SK-N-SH (cell line): ENCODE measurements at regions not wholly inside any gene's neighbourhood (a gene's known extent, or its start where the extent isn't known, plus 50 kb on each side); places are given as distances from the start of the nearest gene placed in this dataset.

Experiments used
- CTCF ChIA-PET: fragments of 300-600, 350-600 bp; formaldehyde crosslinking; extraction: SDS; loops from one replicate; lab custom pipeline; 2021; lab: Yijun Ruan, JAX
- POLR2A ChIA-PET: fragments of 350-600 bp; sonication (Branson Sonifier 250); formaldehyde crosslinking; extraction: SDS; loops from one replicate; lab custom pipeline; 2020; ENCODE audit warnings: antibody characterized with exemption, inconsistent platforms; lab: Yijun Ruan, JAX
- DNase-seq: peaks from one replicate; pipeline ENCODE4 v3.0.0; 2012
- H2AFZ ChIP-seq: fragments of 200-600 bp; sonication (generic); 2 replicates; pipeline ENCODE4 v1.8.1; 2016; ENCODE audit warnings: antibody characterized with exemption, mild to moderate bottlenecking, low read depth
- H3F3A ChIP-seq: fragments of 200-600 bp; sonication (generic); replicated peaks from 2 replicates; pipeline ENCODE3; 2016; ENCODE audit warnings: antibody characterized with exemption, mild to moderate bottlenecking; ENCODE audit not compliant: insufficient read depth
- H3K27ac ChIP-seq, 2 experiments: fragments of 200-500 bp in 1 of 2; fragments of 200-600 bp in 1 of 2; sonication (Bioruptor generic) in 1 of 2; sonication (generic), shearing (Covaris generic) in 1 of 2; 2 replicates each; pipeline versions ENCODE4 v1.5.1 to v1.6.1; 2014 to 2016; ENCODE audit warnings: low read depth in 2 of 2, inconsistent platforms in 1 of 2, low read length in 1 of 2, mild to moderate bottlenecking in 1 of 2, mixed read lengths in 1 of 2
- H3K27me3 ChIP-seq: fragments of 200-600 bp; sonication (generic), shearing (Covaris generic); 2 replicates; pipeline ENCODE4 v1.6.1; 2016; ENCODE audit warnings: mixed run types; ENCODE audit not compliant: insufficient read depth
- H3K36me3 ChIP-seq, 2 experiments: fragments of 200-500 bp in 1 of 2; fragments of 200-600 bp in 1 of 2; sonication (Bioruptor generic) in 1 of 2; sonication (generic) in 1 of 2; replicated peaks in 1 of 2; 2 replicates each; pipeline versions ENCODE3 to v1.5.1; 2014 to 2016; ENCODE audit warnings: low read length in 1 of 2, mild to moderate bottlenecking in 1 of 2; ENCODE audit not compliant: insufficient read depth in 2 of 2, control insufficient read depth in 1 of 2
- H3K4me1 ChIP-seq, 2 experiments: fragments of 200-500 bp in 1 of 2; fragments of 200-600 bp in 1 of 2; sonication (Bioruptor generic) in 1 of 2; sonication (generic), shearing (Covaris generic) in 1 of 2; 2 replicates each; pipeline versions ENCODE4 v1.5.1 to v1.6.1; 2014 to 2016; ENCODE audit warnings: low read depth in 1 of 2, low read length in 1 of 2, mixed run types in 1 of 2; ENCODE audit not compliant: insufficient read depth in 2 of 2, control insufficient read depth in 1 of 2
- H3K4me2 ChIP-seq: fragments of 200-600 bp; sonication (generic), shearing (Covaris generic); 2 replicates; pipeline ENCODE4 v1.6.1; 2017; ENCODE audit warnings: mixed run types
- H3K4me3 ChIP-seq, 2 experiments: fragments of 200-500 bp in 1 of 2; fragments of 200-600 bp in 1 of 2; sonication (Bioruptor generic) in 1 of 2; sonication (generic), shearing (Covaris generic) in 1 of 2; 2 replicates each; pipeline versions ENCODE4 v1.5.1 to v1.8.1; 2014 to 2016; ENCODE audit warnings: low read depth in 2 of 2, inconsistent platforms in 1 of 2, low read length in 1 of 2, mild to moderate bottlenecking in 1 of 2, mixed read lengths in 1 of 2, moderate library complexity in 1 of 2
- H3K79me2 ChIP-seq: fragments of 200-600 bp; sonication (generic); 2 replicates; pipeline ENCODE4 v1.8.1; 2017; ENCODE audit warnings: mild to moderate bottlenecking; ENCODE audit not compliant: insufficient read depth
- H3K9ac ChIP-seq: fragments of 200-600 bp; sonication (generic); 2 replicates; pipeline ENCODE4 v1.6.1; 2017; ENCODE audit warnings: mixed run types
- H3K9me2 ChIP-seq: fragments of 200-600 bp; sonication (generic); 2 replicates; pipeline ENCODE4 v1.6.1; 2017; ENCODE audit warnings: mixed run types
- H3K9me3 ChIP-seq: fragments of 200-600 bp; sonication (generic); 2 replicates; pipeline ENCODE4 v1.6.1; 2017; ENCODE audit warnings: mixed run types, mild to moderate bottlenecking, moderate library complexity
- H4K20me1 ChIP-seq: fragments of 200-600 bp; sonication (generic); 2 replicates; pipeline ENCODE4 v1.6.1; 2017; ENCODE audit warnings: mild to moderate bottlenecking, mixed run types; ENCODE audit not compliant: insufficient read depth
- CHD2 ChIP-seq: fragments of 150-350 bp; IDR thresholded peaks from 2 replicates; pipeline ENCODE4 v1.6.1; 2018; ENCODE audit warnings: low read length; ENCODE audit not compliant: partially characterized antibody
- ELF1 ChIP-seq: IDR thresholded peaks from 2 replicates; pipeline ENCODE4 v1.4.0; 2012
- EP300 ChIP-seq, 2 experiments: IDR thresholded peaks; 2 replicates each; pipeline versions ENCODE4 v1.4.0 to v1.6.1; 2012; ENCODE audit warnings: borderline replicate concordance in 1 of 2, low read depth in 1 of 2, low read length in 1 of 2
- FOXJ3 ChIP-seq: sonication (generic); formaldehyde crosslinking; IDR thresholded peaks from 2 replicates; pipeline ENCODE4 v1.5.1; 2020; ENCODE audit warnings: mild to moderate bottlenecking, missing genetic modification reagents
- FOXM1 ChIP-seq: IDR thresholded peaks from 2 replicates; pipeline ENCODE4 v1.4.0; 2012; ENCODE audit warnings: low read depth, mild to moderate bottlenecking
- IRF3 ChIP-seq: fragments of 150-350 bp; IDR thresholded peaks from 2 replicates; pipeline ENCODE4 v1.6.1; 2016; ENCODE audit warnings: mild to moderate bottlenecking, low read depth, low read length
- JUND ChIP-seq: IDR thresholded peaks from 2 replicates; pipeline ENCODE4 v1.4.0; 2012
- MEF2A ChIP-seq: IDR thresholded peaks from 2 replicates; pipeline ENCODE4 v1.4.0; 2012; ENCODE audit warnings: low read depth, borderline replicate concordance
- MXI1 ChIP-seq: IDR thresholded peaks from 2 replicates; pipeline ENCODE4 v1.6.1; 2012; ENCODE audit warnings: mild to moderate bottlenecking, low read depth, low read length, improper control_type of control experiment
- NFIC ChIP-seq: IDR thresholded peaks from 2 replicates; pipeline ENCODE4 v1.4.0; 2012; ENCODE audit warnings: borderline replicate concordance
- POLR2AphosphoS5 ChIP-seq: IDR thresholded peaks from 2 replicates; pipeline ENCODE4 v1.6.1; 2012; ENCODE audit warnings: low read depth, low read length
- RAD21 ChIP-seq: IDR thresholded peaks from 2 replicates; pipeline ENCODE4 v1.6.1; 2012; ENCODE audit warnings: mild to moderate bottlenecking, low read length
- RCOR1 ChIP-seq: fragments of 150-350 bp; IDR thresholded peaks from 2 replicates; pipeline ENCODE4 v1.6.1; 2017; ENCODE audit warnings: antibody characterized with exemption, low read length
- SIN3A ChIP-seq: IDR thresholded peaks from 2 replicates; pipeline ENCODE4 v1.6.1; 2012; ENCODE audit warnings: low read depth, mild to moderate bottlenecking, low read length, moderate library complexity, borderline replicate concordance
- SMC3 ChIP-seq: IDR thresholded peaks from 2 replicates; pipeline ENCODE4 v1.6.1; 2012; ENCODE audit warnings: low read depth, low read length, improper control_type of control experiment
- TAF1 ChIP-seq: IDR thresholded peaks from 2 replicates; pipeline ENCODE4 v1.6.1; 2012; ENCODE audit warnings: low read depth, mild to moderate bottlenecking, low read length, moderate library complexity, borderline replicate concordance
- TCF12 ChIP-seq: IDR thresholded peaks from 2 replicates; pipeline ENCODE4 v1.4.0; 2012
- USF1 ChIP-seq: IDR thresholded peaks from 2 replicates; pipeline ENCODE4 v1.4.0; 2012; ENCODE audit warnings: low read depth, borderline replicate concordance
- YY1 ChIP-seq: IDR thresholded peaks from 2 replicates; pipeline ENCODE4 v1.4.0; 2012; ENCODE audit warnings: low read depth, mild to moderate bottlenecking
- ZBTB33 ChIP-seq: IDR thresholded peaks from 2 replicates; pipeline ENCODE4 v1.4.0; 2012; ENCODE audit warnings: low read depth, borderline replicate concordance
- WGBS: methylation state at CpG from one replicate; pipeline ENCODE4 v1.1.6; 2017; ENCODE audit warnings: low lambda C conversion rate; 5-methylcytosine and 5-hydroxymethylcytosine counted together
- TF ChIP-seq, protein P1 (sequence below): fragments of 200-600 bp; sonication (generic); IDR thresholded peaks from 2 replicates; pipeline ENCODE4 v1.6.1; 2017; ENCODE audit warnings: antibody characterized with exemption, mild to moderate bottlenecking, moderate library complexity
- TF ChIP-seq, protein P2 (sequence below): fragments of 150-350 bp; IDR thresholded peaks from 2 replicates; pipeline ENCODE4 v1.6.1; 2017; ENCODE audit warnings: antibody characterized with exemption, low read length, low read depth, borderline replicate concordance

GRCh38 chr17:13765701-13766100 is 164.0 kb upstream of the HS3ST3A1 start:
- DNase-seq = no peak

DNA sequence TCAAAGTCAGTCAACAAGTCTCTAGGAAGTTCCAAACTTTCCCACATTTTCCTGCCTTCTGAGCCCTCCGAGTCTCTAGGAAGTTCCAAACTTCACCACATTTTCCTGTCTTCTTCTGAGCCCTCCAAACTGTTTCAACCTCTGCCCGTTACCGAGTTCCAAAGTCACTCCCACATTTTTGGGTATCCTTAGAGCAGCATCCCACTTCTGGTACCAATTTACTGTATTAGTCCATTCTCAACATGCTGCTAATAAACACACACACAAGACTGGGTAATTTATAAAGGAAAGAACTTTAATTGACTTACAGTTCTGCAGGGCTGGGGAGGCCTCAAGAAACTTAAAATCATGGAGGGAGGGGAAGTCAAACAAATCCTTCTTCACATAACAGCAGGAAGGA is 169.0 kb upstream of the HS3ST3A1 start:
- Histone ChIP-seq H3K4me1 (no peaks in the 10 kb centered on the region), H3K4me2 (no peak overlapping the region), H3K9ac (no peak overlapping the region), H3K27ac (no peak overlapping the region), H3F3A (no peaks in the 10 kb centered on the region), H3K9me3 (no peaks in the 10 kb centered on the region; the same call in 1 of the 2 replicates), H3K4me3 (no peak overlapping the region), H3K27me3 (no peaks in the 10 kb centered on the region), H3K9me2 (no peaks in the 10 kb centered on the region), H3K79me2 (no peaks in the 10 kb centered on the region), H4K20me1 (no peaks in the 10 kb centered on the region), H3K36me3 (no peaks in the 10 kb centered on the region), H2AFZ (no peak overlapping the region)
- ChIA-PET POLR2A (no interaction called here), CTCF (no interaction called here)
- DNase-seq = no peak
- TF ChIP-seq JUND = no peak
- TF ChIP-seq MXI1 = no peak
- no peak for TF ChIP-seq EP300 (IDR thresholded peaks at IDR 0.05; ENCODE audit: borderline replicate concordance in 1 of 2, low read depth in 1 of 2, low read length in 1 of 2)
- no peak for TF ChIP-seq CHD2
- no peak for TF ChIP-seq MEF2A
- TF ChIP-seq, protein P1, sequence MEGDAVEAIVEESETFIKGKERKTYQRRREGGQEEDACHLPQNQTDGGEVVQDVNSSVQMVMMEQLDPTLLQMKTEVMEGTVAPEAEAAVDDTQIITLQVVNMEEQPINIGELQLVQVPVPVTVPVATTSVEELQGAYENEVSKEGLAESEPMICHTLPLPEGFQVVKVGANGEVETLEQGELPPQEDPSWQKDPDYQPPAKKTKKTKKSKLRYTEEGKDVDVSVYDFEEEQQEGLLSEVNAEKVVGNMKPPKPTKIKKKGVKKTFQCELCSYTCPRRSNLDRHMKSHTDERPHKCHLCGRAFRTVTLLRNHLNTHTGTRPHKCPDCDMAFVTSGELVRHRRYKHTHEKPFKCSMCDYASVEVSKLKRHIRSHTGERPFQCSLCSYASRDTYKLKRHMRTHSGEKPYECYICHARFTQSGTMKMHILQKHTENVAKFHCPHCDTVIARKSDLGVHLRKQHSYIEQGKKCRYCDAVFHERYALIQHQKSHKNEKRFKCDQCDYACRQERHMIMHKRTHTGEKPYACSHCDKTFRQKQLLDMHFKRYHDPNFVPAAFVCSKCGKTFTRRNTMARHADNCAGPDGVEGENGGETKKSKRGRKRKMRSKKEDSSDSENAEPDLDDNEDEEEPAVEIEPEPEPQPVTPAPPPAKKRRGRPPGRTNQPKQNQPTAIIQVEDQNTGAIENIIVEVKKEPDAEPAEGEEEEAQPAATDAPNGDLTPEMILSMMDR = no peak
- no peak for TF ChIP-seq RCOR1
- TF ChIP-seq SIN3A = no peak
- no peak for TF ChIP-seq RAD21
- no peak for TF ChIP-seq NFIC
- no peak for TF ChIP-seq ZBTB33
- TF ChIP-seq TAF1 = no peak
- 22% methylated on average over 3 of the region's 3 CpGs for WGBS

More at GRCh38 chr17:13765701-13766100, 164.0 kb upstream of the HS3ST3A1 start:
- H3K4me1 ChIP-seq = no peaks in the 10 kb centered on the region
- H3K27me3 ChIP-seq = no peaks in the 10 kb centered on the region
- ChIA-PET POLR2A (no interaction called here), CTCF (no interaction called here)
- no peak overlapping the region for H3K4me2 ChIP-seq
- WGBS = 30% methylated on average over 2 of the region's 2 CpGs
- TF ChIP-seq CHD2 = no peak
- no peak for TF ChIP-seq FOXJ3 (CRISPR knock-in tag)
- no peak for TF ChIP-seq FOXM1
- no peak for TF ChIP-seq SMC3
- no peak for TF ChIP-seq ELF1
- no peak for TF ChIP-seq YY1
- no peak for TF ChIP-seq JUND
- no peak for TF ChIP-seq IRF3
- no peak for TF ChIP-seq RCOR1
- no peak for TF ChIP-seq USF1
- TF ChIP-seq TAF1 = no peak
- TF ChIP-seq POLR2AphosphoS5 = no peak
- TF ChIP-seq, protein P2, sequence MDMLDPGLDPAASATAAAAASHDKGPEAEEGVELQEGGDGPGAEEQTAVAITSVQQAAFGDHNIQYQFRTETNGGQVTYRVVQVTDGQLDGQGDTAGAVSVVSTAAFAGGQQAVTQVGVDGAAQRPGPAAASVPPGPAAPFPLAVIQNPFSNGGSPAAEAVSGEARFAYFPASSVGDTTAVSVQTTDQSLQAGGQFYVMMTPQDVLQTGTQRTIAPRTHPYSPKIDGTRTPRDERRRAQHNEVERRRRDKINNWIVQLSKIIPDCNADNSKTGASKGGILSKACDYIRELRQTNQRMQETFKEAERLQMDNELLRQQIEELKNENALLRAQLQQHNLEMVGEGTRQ = no peak
- TF ChIP-seq TCF12 = no peak
- H3K9me3 ChIP-seq = no peaks in the 10 kb centered on the region; the same call in 1 of the 2 replicates
- no peaks in the 10 kb centered on the region for H3K9me2 ChIP-seq
- no peak overlapping the region for H3K4me3 ChIP-seq
- no peaks in the 10 kb centered on the region for H3F3A ChIP-seq
- no peaks in the 10 kb centered on the region for H4K20me1 ChIP-seq
- H3K79me2 ChIP-seq = no peaks in the 10 kb centered on the region
- H3K36me3 ChIP-seq = no peaks in the 10 kb centered on the region
- no peak overlapping the region for H3K9ac ChIP-seq
- no peak overlapping the region for H2AFZ ChIP-seq
- no peak overlapping the region for H3K27ac ChIP-seq
